ENCODE measurements at regions not wholly inside any gene's neighbourhood (a gene's known extent, or its start where the extent isn't known, plus 50 kb on each side); places are given as distances from the start of the nearest gene placed in this dataset.

GRCh38 chr21:15151385-15152103, 86.7 kb upstream of the NRIP1 start:
- DNase-seq: no peak

GRCh38 chr21:15152591-15152990, 87.8 kb upstream of the NRIP1 start:
- no peak for DNase-seq

- no peak for DNase-seq
Measured at GRCh38 chr21:15159382-15160020, 94.7 kb upstream of the NRIP1 start.

- no peak for DNase-seq
Measured at GRCh38 chr21:15160136-15160535, 95.3 kb upstream of the NRIP1 start.

GRCh38 chr21:15162921-15163320, 98.1 kb upstream of the NRIP1 start:
- no peak for DNase-seq

GRCh38 chr21:15164273-15164672, 99.5 kb upstream of the NRIP1 start:
- no peak for DNase-seq

- DNase-seq: no peak
Measured at GRCh38 chr21:15164678-15165303, 100.0 kb upstream of the NRIP1 start.

- DNase-seq: no peak
Measured at GRCh38 chr21:15170614-15171013, 105.8 kb upstream of the NRIP1 start.

- no peak for DNase-seq
Measured at GRCh38 chr21:15171546-15171945, 106.7 kb upstream of the NRIP1 start.

- DNase-seq: no peak
Measured at GRCh38 chr21:15172963-15173362, 108.2 kb upstream of the NRIP1 start.

GRCh38 chr21:15174923-15175322, 110.1 kb upstream of the NRIP1 start:
- DNase-seq: no peak

GRCh38 chr21:15182731-15183130, 117.9 kb upstream of the NRIP1 start:
- DNase-seq: no peak

- DNase-seq: no peak
Measured at GRCh38 chr21:15183813-15184257, 119.0 kb upstream of the NRIP1 start.

GRCh38 chr21:15190412-15190811, 125.6 kb upstream of the NRIP1 start:
- no peak for DNase-seq

- DNase-seq: no peak
Measured at GRCh38 chr21:15190837-15191236, 126.0 kb upstream of the NRIP1 start.

GRCh38 chr21:15191342-15191741, 126.5 kb upstream of the NRIP1 start:
- no peak for DNase-seq

GRCh38 chr21:15192243-15192642, 127.4 kb upstream of the NRIP1 start:
- DNase-seq: no peak

GRCh38 chr21:15193937-15194336, 129.1 kb upstream of the NRIP1 start:
- no peak for DNase-seq

- no peak for DNase-seq
Measured at GRCh38 chr21:15195104-15195503, 130.3 kb upstream of the NRIP1 start.

- no peak for DNase-seq
Measured at GRCh38 chr21:15195768-15196167, 131.0 kb upstream of the NRIP1 start.

- DNase-seq: no peak
Measured at GRCh38 chr21:15197696-15198095, 132.9 kb upstream of the NRIP1 start.

GRCh38 chr21:15199414-15200383, 134.9 kb upstream of the NRIP1 start:
- no peak for DNase-seq
